D721Med (cell line): ENCODE measurements at regions not wholly inside any gene's neighbourhood (a gene's known extent, or its start where the extent isn't known, plus 50 kb on each side); places are given as distances from the start of the nearest gene placed in this dataset.
"Not testable (repeated sequence)": the region's sequence is repeated elsewhere in the genome, so short reads cannot be mapped to it uniquely, and the experiment has no call there.

Source experiments
- DNase-seq: peaks from one replicate; pipeline ENCODE4 v3.0.0; 2011; ENCODE audit warnings: low spot score; ENCODE audit not compliant: insufficient read length
- FAIRE-seq: peaks from 2 replicates; lab custom pipeline; 2011; peaks lifted over from hg19 to GRCh38; lab: Jason Lieb, UNC
- TF ChIP-seq, protein P1 (sequence below): IDR thresholded peaks from 2 replicates; pipeline ENCODE4 v1.5.1; 2012; ENCODE audit warnings: mild to moderate bottlenecking, control low read depth; ENCODE audit not compliant: insufficient read depth; ENCODE audit errors: missing control alignments

DNA sequence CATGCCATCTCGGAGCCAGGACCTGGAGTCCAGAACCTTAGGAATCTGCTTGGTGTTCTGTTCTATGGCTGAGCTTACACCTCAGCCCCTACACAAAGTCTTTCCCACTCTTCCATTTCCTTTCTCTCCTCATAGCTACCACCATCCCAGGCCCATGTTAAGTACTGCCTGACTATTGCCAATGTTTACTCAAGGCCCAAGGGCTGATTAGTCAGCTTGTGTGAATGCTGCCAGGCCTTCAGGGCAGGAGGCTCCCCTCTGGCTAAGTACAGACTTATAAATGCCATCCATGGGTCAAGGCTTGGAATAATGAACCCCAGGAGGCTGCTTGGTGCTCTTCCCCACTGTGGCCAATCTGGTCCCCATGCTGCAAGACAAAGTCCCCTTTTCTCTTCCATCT is 411.6 kb upstream of the MAGEB18 start:
- FAIRE-seq (no peak), DNase-seq (no peak)
- TF ChIP-seq, protein P1, sequence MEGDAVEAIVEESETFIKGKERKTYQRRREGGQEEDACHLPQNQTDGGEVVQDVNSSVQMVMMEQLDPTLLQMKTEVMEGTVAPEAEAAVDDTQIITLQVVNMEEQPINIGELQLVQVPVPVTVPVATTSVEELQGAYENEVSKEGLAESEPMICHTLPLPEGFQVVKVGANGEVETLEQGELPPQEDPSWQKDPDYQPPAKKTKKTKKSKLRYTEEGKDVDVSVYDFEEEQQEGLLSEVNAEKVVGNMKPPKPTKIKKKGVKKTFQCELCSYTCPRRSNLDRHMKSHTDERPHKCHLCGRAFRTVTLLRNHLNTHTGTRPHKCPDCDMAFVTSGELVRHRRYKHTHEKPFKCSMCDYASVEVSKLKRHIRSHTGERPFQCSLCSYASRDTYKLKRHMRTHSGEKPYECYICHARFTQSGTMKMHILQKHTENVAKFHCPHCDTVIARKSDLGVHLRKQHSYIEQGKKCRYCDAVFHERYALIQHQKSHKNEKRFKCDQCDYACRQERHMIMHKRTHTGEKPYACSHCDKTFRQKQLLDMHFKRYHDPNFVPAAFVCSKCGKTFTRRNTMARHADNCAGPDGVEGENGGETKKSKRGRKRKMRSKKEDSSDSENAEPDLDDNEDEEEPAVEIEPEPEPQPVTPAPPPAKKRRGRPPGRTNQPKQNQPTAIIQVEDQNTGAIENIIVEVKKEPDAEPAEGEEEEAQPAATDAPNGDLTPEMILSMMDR: no peak

DNA sequence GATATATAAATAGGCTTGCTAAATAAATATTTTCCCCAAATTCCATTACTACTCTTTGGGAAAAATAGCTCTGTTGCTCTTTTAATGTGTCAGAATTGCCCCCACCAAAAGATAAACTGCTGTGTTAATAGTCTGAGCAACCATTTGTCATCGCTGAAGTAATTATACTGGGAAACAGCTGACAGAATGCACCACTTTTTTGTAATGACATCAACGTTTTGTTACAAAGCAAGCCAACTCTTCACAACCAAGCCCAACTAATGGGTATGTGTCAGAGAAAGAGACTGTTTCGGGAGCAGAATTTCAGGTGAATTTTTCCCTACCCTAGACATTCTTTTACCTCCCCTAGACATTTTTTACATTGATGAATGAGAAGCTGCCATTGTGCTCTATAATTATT is 405.0 kb upstream of the MAGEB18 start:
- no peak for FAIRE-seq
- no peak for DNase-seq
- TF ChIP-seq, protein P1: no peak

DNA sequence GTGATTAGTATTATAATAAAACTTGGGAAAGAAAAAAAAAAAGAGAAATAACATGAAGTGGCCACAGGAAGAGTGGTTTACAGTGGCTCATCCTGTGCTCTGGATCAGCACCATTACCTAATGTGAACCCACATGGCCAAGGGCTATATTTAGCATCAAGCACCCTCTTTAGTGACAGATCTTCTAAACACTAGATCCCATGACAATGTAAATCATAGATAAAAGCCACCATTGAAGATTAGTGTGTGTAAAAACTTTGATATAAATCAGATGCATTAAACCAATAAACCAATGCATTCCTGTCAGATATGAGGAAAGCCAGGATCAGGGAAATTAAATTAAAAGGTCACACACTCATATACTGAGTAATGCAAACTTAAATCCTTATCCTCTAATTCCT is 400.6 kb upstream of the MAGEB18 start:
- FAIRE-seq (no peak), DNase-seq (no peak)
- TF ChIP-seq, protein P1: no peak

DNA sequence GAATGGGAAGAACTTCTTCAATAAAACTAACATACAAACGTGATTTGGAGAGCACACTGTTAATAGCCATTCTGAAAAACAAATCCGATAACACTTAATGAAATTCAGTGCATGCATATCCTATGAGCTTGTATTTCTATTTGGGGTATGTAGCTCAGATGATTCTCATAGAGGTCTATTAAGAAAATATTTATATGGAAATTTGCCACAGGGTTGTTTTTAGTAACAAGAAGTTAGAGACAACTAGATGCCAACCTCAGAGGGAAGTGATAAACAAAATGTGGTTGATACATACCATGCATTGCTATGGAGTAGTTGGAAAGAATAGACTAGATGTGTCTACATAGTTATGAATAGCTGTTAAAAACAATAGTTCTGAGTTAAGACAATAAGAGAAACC is 395.8 kb upstream of the MAGEB18 start:
- FAIRE-seq (no peak), DNase-seq (no peak)
- TF ChIP-seq, protein P1: no peak

DNA sequence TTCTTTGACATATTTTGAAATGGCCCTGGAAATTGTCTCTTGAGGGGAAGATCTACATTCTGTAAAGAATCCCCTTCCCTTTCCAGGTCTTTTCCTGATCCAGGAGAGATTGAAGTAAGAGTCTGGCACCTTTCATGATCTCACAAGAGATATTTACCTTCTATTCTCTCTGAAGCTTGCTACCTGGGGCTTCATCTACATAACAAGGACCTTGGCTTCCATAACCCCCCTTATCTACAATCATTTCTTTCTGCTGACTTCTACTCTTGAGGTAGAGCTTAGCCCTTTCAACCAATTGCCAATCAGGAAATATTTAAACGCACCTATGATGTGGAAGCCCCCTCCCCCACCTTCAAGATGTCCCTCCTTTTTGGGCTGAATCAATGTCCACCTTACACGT is 383.7 kb upstream of the MAGEB18 start:
- FAIRE-seq: no peak
- TF ChIP-seq, protein P1: no peak
- no peak for DNase-seq

DNA sequence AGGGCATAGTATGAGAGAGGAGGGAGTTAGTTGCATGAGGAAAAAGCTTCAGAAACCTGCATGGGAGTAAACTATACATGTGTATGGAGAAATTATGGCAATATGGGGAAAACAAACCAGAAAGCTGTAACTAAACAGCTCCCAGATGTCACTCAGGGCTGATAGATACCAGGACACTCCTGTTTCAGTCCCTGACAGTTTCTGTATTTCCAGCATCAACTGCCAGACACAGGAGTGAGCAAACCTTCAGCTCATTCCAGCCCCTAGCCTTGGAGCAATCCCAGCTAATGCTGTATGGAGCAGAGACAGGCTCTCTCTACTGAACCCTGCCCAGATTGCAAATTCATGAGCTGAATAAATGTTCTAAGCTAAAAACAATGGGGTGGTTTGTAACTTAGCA is 382.9 kb upstream of the MAGEB18 start:
- DNase-seq (no peak), FAIRE-seq (no peak)
- TF ChIP-seq, protein P1: no peak

DNA sequence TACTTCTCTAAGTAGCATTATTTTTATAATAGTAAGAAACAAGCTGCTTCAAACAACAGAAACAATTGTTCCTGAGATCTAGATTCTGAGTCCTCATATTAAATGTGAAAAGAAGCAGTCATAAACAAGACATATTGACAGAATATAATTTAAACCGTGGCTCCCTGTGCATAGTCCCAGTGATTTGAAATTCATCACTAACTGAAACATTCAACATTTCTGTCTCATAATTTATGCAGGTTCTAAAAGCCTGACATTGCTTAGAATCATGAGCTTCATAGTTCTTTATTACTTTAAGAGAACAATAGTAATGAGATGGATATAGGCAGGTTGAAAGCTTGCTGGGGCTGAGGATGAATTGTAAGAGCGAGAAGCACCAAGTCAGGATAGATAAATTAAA is 375.5 kb upstream of the MAGEB18 start:
- no peak for DNase-seq
- no peak for FAIRE-seq
- TF ChIP-seq, protein P1: no peak

DNA sequence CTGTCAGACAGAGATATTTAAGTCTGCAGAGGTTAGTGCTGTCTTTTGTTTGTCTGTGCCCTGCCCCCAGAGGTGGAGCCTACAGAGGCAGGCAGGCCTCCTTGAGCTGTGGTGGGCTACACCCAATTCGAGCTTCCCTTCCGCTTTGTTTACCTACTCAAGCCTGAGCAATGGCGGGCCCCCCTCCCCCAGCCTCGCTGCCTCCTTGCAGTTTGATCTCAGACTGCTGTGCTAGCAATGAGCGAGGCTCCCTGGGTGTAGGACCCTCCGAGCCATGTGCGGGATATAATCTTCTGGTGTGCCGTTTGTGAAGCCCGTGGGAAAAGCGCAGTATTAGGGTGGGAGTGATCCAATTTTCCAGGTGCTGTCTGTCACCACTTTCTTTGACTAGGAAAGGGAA is 366.3 kb upstream of the MAGEB18 start:
- DNase-seq, FAIRE-seq: not testable (repeated sequence)

DNA sequence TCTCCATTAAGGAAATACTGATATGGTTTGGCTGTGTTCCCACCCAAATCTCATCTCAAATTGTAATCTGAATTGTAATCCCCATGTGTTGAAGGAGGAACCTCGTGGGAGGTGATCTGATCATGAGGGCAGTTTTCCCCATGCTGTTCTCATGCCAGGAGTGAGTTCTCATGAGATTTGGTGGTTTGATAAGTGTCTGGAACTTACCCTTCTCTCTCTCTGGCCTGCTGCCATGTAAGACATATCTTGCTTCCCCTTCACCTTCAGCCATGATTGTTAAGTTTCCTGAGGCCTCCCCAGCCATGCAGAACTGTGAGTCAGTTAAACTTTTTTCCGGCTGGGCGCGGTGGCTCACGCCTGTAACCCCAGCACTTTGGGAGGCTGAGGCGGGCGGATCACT is 340.3 kb upstream of the MAGEB18 start:
- DNase-seq, FAIRE-seq: not testable (repeated sequence)
